ENCODE measurements at regions not wholly inside any gene's neighbourhood (a gene's known extent, or its start where the extent isn't known, plus 50 kb on each side); places are given as distances from the start of the nearest gene placed in this dataset.
"Not testable (repeated sequence)": the region's sequence is repeated elsewhere in the genome, so short reads cannot be mapped to it uniquely, and the experiment has no call there.

GRCh38 chr16:66194866-66195265 lies 171.6 kb upstream of the CDH5 start:
- ATAC-seq = no peak
- DNase-seq (ENCODE audit: low spot score) = no peak
- intact Hi-C loops (cut with DNase I) = no loop called here

- no peak for DNase-seq (ENCODE audit: low spot score)
- intact Hi-C loops (cut with DNase I) = no loop called here
- ATAC-seq = no peak
These were observed 172.8 kb upstream of the CDH5 start for GRCh38 chr16:66193543-66194229.

- DNase-seq (ENCODE audit: low spot score) (no peak), ATAC-seq (no peak)
- intact Hi-C loops (cut with DNase I) = no loop called here
These were observed 176.1 kb upstream of the CDH5 start for GRCh38 chr16:66190411-66190810.

GRCh38 chr16:66189951-66190350 lies 176.5 kb upstream of the CDH5 start:
- intact Hi-C loops (cut with DNase I) = no loop called here
- DNase-seq (ENCODE audit: low spot score) (no peak), ATAC-seq (peak; percentile 83)

GRCh38 chr16:66188917-66189725 lies 177.4 kb upstream of the CDH5 start:
- DNase-seq (ENCODE audit: low spot score) = peak; percentile 78
- peak; percentile 87 for ATAC-seq
- intact Hi-C loops (cut with DNase I) = no loop called here

GRCh38 chr16:66186251-66186785 lies 180.2 kb upstream of the CDH5 start:
- DNase-seq (ENCODE audit: low spot score) (no peak), ATAC-seq (no peak)
- intact Hi-C loops (cut with DNase I) = no loop called here

- intact Hi-C loops (cut with DNase I) = no loop called here
- no peak for ATAC-seq
- DNase-seq (ENCODE audit: low spot score) = no peak
These were observed 183.9 kb upstream of the CDH5 start for GRCh38 chr16:66182592-66182991.

GRCh38 chr16:66176731-66177130 lies 189.8 kb upstream of the CDH5 start:
- ATAC-seq = no peak

GRCh38 chr16:66176111-66176510 lies 190.4 kb upstream of the CDH5 start:
- DNase-seq (ENCODE audit: low spot score) (no peak), ATAC-seq (no peak)
- intact Hi-C loops (cut with DNase I) = no loop called here

More at GRCh38 chr16:66176731-66177130, 189.8 kb upstream of the CDH5 start:
- DNase-seq (ENCODE audit: low spot score) = no peak
- intact Hi-C loops (cut with DNase I) = no loop called here

- intact Hi-C loops (cut with DNase I) = no loop called here
- no peak for ATAC-seq
- DNase-seq (ENCODE audit: low spot score) = no peak
These were observed 190.9 kb upstream of the CDH5 start for GRCh38 chr16:66175636-66176035.

GRCh38 chr16:66175058-66175457 lies 191.4 kb upstream of the CDH5 start:
- intact Hi-C loops (cut with DNase I) = no loop called here
- DNase-seq (ENCODE audit: low spot score) = no peak
- ATAC-seq = no peak

GRCh38 chr16:66173796-66174195 lies 192.7 kb upstream of the CDH5 start:
- DNase-seq (ENCODE audit: low spot score); intact Hi-C loops (cut with DNase I); ATAC-seq: not testable (repeated sequence)

GRCh38 chr16:66173181-66173580 lies 193.3 kb upstream of the CDH5 start:
- intact Hi-C loops (cut with DNase I); DNase-seq (ENCODE audit: low spot score); ATAC-seq: not testable (repeated sequence)

- no peak for ATAC-seq
- no peak for DNase-seq (ENCODE audit: low spot score)
- intact Hi-C loops (cut with DNase I) = no loop called here
These were observed 194.0 kb upstream of the CDH5 start for GRCh38 chr16:66172463-66172862.

GRCh38 chr16:66171578-66171977 lies 194.9 kb upstream of the CDH5 start:
- intact Hi-C loops (cut with DNase I) = no loop called here
- no peak for DNase-seq (ENCODE audit: low spot score)
- no peak for ATAC-seq

- ATAC-seq (no peak), DNase-seq (ENCODE audit: low spot score) (no peak)
- intact Hi-C loops (cut with DNase I) = no loop called here
These were observed 195.5 kb upstream of the CDH5 start for GRCh38 chr16:66170989-66171388.

GRCh38 chr16:66169817-66170216 lies 196.7 kb upstream of the CDH5 start:
- DNase-seq (ENCODE audit: low spot score) (no peak), ATAC-seq (no peak)
- intact Hi-C loops (cut with DNase I) = loop anchor here (2.0 kb wide), 1 partner anchor 31 kb away; no protein-coding TSS in a partner anchor

GRCh38 chr16:66168777-66169176 lies 197.7 kb upstream of the CDH5 start:
- DNase-seq (ENCODE audit: low spot score) (no peak), ATAC-seq (no peak)
- intact Hi-C loops (cut with DNase I) = loop anchor here (2.0 kb wide), 1 partner anchor 32 kb away; no protein-coding TSS in a partner anchor

GRCh38 chr16:66167564-66168291 lies 198.8 kb upstream of the CDH5 start:
- intact Hi-C loops (cut with DNase I) = loop anchor here (2.0 kb wide), 1 partner anchor 33 kb away; no protein-coding TSS in a partner anchor
- ATAC-seq = no peak
- no peak for DNase-seq (ENCODE audit: low spot score)

Measured in sciatic nerve (tissue), 2 donors.